ENCODE measurements at regions not wholly inside any gene's neighbourhood (a gene's known extent, or its start where the extent isn't known, plus 50 kb on each side); places are given as distances from the start of the nearest gene placed in this dataset.
A peak's percentile ranks its signal among the peaks of the same experiment; 100 is the strongest.
"Not testable (repeated sequence)": the region's sequence is repeated elsewhere in the genome, so short reads cannot be mapped to it uniquely, and the experiment has no call there.

DNA sequence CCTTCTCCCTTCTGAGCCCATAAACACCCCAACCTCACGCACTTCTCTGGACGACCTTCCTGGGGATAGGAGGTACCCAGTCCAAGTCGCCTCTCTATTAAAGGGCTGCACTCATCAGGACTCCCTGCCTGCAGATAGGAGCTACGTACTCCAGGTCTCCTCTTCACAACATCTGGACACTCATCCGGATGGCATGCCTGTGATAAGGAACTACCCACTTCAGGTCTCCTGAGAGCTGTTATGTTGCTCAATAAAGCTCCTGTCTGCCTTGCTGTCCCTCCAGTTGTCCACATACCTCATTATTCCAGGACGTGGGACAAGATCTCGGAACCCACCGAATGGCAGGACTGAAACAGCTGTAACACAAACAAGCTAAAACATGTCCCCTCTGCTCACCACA is 548.0 kb downstream of the TBC1D32 start:
- no peak for DNase-seq

GRCh38 chr6:120785459-120786086 is 548.7 kb downstream of the TBC1D32 start:
- DNase-seq, result no peak

- no peak for DNase-seq
Measured at GRCh38 chr6:120779441-120779840, 554.8 kb downstream of the TBC1D32 start.

DNA sequence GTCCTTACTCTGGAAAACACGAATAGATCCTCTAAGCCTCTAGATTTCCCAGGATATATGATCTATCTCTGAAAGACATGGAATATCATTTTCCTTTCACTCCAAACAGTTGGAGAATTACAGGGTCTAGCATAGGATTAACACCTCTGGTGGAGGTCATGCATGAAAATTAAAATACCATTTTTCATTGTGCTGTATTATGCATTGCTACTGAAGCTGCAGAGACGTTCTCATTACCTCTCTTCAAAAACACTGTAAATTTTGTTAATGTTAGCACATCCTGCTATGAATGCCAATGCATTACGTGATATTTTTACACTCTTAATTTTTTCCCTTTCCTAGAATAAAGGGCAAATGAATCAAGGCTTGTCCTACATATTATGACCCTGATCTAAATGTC is 558.6 kb downstream of the TBC1D32 start:
- DNase-seq, result no peak

DNA sequence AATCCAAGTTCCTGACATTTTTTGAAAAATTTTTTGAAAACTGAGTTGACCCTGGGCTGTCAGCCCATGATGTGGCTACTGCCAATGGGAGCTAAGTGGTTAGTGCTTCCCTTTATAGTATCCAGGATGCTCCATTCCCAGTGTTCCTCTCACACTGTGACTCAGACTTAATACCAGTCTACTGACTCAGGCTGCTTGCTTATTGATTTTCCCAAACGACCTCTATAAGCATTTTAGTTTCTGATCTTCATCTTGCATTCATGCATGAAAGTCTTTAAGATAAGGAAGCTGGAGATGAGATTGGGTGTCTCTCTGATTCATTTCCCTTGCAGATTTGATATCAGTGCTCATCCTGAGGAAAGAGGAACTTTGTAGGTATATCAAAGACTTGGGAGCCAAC is 560.0 kb downstream of the TBC1D32 start:
- peak; percentile 76 for DNase-seq

DNA sequence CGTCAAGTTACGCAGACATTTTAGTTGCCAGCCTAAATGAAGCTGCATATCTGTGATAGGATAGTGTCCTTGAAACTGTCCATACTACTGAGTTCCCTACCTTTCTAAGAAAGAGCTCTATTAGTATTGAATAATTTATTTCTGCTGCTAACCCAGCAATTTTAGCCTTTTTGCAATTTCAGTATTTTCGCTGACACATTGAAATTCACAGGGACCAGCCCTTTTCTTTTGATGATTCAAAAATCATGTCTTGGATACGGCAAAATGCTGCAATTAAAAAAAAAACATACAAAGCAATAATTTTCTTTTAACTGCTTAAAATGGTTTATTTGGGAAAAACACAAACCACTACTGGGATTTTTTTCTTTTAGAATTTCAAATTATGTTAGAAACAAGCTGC is 563.3 kb downstream of the TBC1D32 start:
- DNase-seq, result no peak

DNA sequence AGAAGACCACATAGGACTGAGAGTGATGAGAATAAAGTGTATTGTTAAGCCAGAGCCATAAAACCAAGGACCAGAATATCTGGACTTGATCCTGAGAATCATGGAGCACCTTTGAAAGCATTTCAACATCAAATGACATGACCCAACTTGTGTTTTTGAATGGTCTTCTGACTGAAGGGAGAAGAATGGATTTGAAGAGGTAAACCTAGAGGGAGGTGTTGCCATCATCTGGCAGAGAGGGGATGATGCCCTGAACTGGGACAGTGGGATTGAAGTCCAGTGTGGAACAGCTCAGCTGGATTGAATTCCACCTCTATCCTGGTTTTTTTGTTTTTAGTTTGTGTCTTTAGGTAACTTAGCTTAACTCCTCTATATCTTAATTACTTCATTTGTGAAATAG is 570.0 kb downstream of the TBC1D32 start:
- no peak for DNase-seq

DNA sequence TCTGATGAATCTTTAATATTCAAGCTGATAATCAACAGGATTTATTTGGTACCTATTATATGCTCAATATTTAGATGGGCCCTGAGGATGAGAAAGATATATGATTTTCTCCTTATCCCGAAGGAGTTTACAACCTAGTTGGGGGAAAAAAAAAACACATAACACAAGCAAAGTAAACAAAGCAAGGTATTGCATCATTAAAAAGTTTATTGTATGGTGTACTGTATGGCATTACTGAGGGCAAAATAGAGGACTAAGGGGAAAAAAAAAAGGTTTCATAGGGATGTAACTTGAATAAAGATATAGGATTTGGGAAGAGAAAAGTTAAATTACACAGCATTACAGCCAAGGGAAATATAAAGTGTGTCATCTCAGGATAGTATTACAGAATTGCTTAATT is 574.7 kb downstream of the TBC1D32 start:
- no peak for DNase-seq

GRCh38 chr6:120748574-120748973 is 585.7 kb downstream of the TBC1D32 start:
- not testable (repeated sequence) for DNase-seq

DNA sequence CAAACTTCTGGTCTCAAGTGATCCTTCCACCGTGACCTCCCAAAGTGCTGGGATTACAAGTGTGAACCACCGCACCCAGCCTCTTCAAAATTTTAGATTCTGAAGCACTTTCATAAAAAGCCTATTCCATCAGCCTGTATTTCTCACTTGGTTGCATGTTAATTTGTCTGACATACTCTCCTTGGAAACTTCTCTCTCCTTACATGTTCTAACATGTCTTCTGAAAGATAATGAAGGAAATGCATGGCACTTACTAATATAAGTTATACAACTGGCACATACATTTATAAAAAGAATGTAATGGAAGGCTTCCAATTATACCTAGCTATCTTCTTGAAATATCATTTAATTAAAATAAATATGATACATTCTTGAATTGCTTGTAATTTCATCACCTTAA is 597.5 kb downstream of the TBC1D32 start:
- no peak for DNase-seq

- DNase-seq, result peak; percentile 74
Measured at GRCh38 chr6:120735641-120736040, 598.6 kb downstream of the TBC1D32 start.

DNA sequence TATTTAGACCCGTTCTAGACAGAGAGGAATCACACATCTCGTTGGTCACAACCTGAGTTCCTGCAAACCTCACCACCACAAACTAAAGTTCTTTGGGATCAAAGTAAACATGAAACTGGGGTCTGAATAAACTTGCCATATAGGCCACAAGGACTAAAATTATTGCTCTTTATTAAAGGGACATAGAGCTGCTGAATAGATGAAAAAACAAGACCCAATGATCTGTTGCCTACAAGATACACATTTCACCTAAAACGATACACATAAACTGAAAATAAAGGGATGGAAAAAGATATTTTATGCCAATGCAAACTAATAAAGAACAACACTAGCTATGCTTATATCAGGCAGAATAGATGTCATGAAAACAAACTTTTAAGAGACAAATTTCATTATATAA is 623.0 kb downstream of the TBC1D32 start:
- DNase-seq, result no peak

GRCh38 chr6:120700001-120700400 is 634.3 kb downstream of the TBC1D32 start:
- DNase-seq, result no peak

DNA sequence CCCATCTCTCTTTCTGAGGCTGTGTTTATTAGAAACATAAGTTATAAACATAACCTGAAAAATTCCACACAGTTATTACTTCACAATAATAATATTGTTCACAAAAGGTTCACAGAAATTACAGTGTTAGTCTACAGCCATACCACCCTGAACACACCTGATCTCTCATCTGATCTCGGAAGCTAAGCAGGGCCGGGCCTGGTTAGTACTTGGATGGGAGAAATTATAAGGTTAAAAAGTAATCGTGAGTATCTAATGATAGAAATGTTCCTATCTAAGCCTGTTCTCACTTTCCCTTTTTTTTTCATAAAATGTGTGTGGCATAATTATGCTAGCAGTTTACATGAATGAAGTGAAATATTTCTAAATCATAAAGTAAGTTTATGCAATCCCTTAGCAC is 647.8 kb downstream of the TBC1D32 start:
- DNase-seq, result no peak

DNA sequence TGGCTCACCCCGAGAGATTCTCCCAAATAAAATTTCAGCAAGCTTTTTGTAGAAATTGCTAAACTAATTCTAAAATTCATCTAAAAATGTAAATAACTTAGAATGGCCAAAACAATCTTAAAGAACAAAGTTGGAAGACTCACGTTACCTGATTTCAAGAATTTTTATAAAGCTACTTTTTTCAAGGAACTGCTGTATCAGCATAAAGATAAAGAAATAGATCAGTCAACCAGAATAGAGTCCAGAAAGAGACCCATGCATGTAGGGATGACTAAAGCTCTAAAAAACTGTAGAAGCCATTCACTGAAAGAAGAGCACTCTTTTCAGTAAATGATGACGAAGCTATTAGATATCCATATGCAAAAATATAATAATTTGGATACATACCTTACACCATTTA is 652.1 kb downstream of the TBC1D32 start:
- DNase-seq, result no peak

DNA sequence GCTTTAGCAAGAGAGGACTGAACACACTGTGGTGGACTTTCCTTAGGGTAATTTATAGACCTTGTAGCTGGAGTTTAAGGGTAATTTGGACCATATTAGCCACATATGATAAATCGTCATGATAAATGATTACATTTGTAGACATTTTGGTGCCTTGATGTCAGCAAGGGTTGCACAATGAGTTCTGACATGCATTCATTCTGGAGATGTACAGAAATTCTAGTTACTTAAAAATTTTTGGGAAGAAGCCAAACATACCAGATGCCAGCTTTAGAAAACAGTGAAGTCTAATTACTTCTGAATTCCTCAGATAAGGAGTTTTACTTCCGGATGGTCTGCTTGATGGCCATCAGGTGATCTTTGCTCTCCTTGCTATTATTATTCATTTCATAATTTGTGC is 653.1 kb downstream of the TBC1D32 start:
- DNase-seq, result peak; percentile 54

DNA sequence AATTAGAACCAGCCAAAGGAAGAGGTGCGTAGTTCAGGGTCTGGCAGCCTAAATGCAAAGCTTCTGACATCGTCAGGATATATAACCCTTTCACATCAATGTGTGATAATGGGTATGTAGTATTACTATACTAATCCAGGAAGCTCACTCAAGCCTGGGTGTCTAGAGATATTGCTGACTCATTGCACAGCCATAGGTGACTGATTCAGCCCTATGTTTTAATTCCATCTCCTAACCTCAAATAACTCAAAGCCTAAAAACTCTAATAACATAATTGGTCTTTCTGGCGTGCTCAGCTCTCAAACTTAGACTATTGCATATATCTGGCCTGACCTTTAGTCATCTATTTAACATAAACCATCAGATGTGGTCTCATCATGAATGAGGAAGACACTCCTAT is 658.4 kb downstream of the TBC1D32 start:
- DNase-seq, result peak; percentile 21

GRCh38 chr6:120671519-120671918 is 662.8 kb downstream of the TBC1D32 start:
- DNase-seq, result no peak

- no peak for DNase-seq
Measured at GRCh38 chr6:120652506-120652905, 681.8 kb downstream of the TBC1D32 start.

DNA sequence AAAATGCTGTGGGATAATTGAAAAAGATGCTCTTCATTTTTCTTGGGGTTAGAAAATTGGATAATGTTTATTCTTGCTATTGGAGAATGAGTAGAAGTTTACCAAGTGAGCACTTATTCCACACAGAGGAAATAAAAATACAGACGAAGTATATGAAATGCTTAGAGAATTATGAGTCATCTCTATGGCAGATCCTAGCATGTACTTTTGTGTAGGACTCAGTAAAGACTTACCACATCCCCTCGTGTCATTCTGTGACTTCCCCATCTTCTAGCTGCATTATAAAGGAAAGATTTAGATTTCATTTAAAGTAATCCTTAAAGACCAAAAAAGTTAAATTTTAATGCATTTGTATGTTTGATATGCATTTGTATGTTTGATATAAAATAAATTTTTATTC is 685.6 kb downstream of the TBC1D32 start:
- no peak for DNase-seq

GRCh38 chr6:120646101-120646500 is 688.2 kb downstream of the TBC1D32 start:
- no peak for DNase-seq

- DNase-seq, result no peak
Measured at GRCh38 chr6:120632975-120633374, 701.3 kb downstream of the TBC1D32 start.

- no peak for DNase-seq
Measured at GRCh38 chr6:120627612-120628011, 706.7 kb downstream of the TBC1D32 start.

GRCh38 chr6:120622127-120622631 is 712.1 kb downstream of the TBC1D32 start:
- DNase-seq, result no peak

DNA sequence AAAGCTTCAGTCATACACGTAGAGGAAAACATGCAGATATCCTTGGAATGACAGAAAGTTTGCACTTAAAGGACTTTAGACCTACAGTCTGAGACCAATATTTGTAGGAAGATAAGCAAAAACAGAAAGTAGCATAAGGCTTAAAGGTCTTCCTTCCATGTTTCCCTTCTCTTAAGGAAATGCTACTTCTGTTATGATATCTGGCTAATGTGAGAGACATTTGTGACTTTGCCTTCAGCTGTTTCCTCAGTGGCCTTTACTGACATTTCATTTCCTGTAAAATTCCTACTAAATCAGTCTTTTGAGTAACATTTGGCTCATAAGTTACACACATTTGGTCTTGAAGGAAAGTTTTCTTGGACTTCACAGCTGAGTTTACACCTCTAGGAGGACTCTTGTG is 713.4 kb downstream of the TBC1D32 start:
- DNase-seq, result no peak

Measured in NCI-H226 (cell line).